Stimulated activated CD4-positive, alpha-beta T cell treated with anti-CD3 and anti-CD28 coated beads, TNF-alpha, amount 100 ng/mL, for 1 hour (primary cell): ENCODE measurements at regions not wholly inside any gene's neighbourhood (a gene's known extent, or its start where the extent isn't known, plus 50 kb on each side); places are given as distances from the start of the nearest gene placed in this dataset.

Experiments used
- DNase-seq, 3 donors: peaks; one replicate each; pipeline ENCODE4 v3.0.0-alpha.2; 2020; ENCODE audit warnings: low read depth in 3 of 3, low spot score in 1 of 3

- no peak for DNase-seq
These were observed 689.4 kb downstream of the ZEB2 start for GRCh38 chr2:143830476-143830875.

DNA sequence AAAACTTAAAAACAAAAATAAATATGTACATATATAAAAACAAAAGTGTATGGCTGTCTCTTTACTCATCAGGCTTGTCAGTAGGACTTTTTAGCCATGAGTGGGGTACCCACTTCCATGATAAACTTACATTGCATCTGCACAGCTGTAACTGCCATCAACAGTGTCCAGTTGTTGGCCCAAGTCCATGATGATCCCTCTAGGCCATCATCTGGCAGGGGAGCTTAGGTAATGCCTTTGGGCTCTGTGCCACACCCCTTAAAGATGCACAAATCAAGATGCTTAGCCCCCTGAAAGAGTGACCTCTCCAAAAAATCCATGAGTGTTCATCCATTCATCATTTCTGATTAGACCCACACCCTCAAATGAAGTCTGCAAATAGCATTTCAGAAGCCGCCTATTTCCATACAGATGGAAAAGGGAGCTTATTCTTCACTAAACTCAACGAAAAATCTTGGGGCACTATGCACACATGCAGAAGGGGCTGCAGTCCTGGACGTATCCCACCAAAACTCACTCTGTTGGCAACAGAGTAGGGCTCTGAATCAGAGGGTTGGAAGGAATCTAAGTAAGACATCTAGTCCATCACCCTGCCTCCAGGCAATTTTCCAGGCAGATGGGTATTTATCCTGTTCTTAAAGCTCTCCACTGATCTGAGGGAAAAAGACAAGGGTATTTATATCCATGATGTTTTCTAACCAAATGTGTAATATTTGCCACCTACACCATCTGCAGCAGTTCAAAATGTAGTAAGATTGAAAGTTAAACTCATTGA is 691.0 kb downstream of the ZEB2 start:
- no peak for DNase-seq

DNA sequence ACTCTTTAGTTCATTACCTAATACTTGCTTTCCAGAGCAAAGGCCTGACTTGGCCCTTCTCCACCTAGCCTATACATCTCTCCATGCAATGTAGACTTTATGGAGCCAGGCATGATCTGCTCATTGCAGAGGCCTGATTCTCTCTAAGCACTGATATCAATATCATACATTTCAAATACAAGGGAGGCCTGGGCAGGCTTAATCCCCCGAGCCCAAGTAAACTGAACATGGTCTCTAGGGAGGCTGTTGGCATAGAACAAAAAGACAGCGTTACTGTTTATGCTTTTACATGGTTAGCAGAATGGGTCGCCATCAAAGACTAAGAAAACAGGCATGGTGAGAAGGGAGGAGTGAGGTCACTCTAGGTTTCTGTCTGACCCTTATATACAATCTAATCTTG is 695.1 kb downstream of the ZEB2 start:
- no peak for DNase-seq

- no peak for DNase-seq
These were observed 694.7 kb downstream of the ARHGAP15 start for GRCh38 chr2:143823876-143824275.

- DNase-seq: no peak
These were observed 694.1 kb downstream of the ARHGAP15 start for GRCh38 chr2:143823296-143823695.

DNA sequence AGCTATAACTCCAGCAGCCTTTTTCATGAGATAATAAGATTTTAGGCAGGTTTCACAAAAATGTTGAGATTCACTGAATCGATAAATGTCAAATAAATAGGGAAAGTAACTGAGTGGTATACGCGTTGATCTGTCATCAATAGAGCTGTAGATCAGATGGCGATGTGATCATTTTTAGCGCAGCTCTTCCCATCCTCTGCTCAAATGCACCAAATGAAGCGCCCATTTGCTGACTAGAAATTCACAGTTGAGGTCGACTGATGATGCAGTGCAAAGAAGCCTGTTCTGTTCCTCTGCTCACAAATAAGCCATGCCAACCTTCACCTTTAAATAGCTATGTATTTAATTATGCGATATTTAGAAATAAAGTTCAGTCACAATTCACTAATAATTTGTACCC is 693.5 kb downstream of the ARHGAP15 start:
- DNase-seq: no peak

DNA sequence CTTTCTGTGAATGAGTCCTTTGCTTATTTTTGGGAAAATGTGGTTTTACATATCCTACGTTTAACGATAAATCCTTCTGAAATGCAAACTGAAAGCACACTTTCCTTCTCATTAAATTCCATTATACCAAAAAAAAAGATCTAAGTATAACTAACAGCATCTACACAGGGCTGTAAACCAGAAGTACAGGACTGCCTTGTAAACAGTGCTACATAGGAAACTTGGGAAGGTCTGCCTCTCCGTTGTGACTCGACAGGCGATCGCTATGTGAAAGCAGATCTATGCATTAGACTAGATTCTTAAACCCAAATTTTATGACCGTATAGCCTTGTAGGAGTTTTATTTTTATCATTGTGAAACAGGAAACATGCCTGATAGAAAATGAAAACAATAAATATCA is 690.5 kb downstream of the ARHGAP15 start:
- DNase-seq: no peak

DNA sequence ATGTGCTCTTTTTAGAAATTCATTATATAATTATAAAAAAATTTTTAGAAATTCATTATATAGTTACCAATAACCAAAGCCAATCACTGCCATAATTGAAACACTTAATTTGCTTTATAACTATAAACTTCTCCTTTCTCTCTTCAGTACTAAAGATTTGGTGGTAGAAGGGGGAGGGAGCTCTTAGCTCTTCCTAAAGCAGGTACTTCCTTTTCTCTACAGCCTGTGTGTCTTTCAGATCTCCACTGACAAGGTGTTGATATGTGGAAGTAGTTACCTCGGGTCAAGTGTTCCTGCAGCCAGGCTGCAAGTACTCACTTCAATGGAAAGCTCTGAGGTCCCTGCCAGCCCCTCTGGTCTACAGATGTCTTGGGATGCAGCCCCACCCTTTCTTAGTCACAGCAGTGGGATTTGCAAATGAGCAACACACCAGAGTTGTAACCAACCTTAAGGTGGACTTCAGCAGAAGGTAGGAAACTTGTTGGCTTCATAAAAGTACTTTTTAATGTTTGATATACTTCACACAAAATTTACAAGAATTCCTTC is 690.0 kb downstream of the ARHGAP15 start:
- DNase-seq: no peak
